ENCODE measurements at regions not wholly inside any gene's neighbourhood (a gene's known extent, or its start where the extent isn't known, plus 50 kb on each side); places are given as distances from the start of the nearest gene placed in this dataset.

DNA sequence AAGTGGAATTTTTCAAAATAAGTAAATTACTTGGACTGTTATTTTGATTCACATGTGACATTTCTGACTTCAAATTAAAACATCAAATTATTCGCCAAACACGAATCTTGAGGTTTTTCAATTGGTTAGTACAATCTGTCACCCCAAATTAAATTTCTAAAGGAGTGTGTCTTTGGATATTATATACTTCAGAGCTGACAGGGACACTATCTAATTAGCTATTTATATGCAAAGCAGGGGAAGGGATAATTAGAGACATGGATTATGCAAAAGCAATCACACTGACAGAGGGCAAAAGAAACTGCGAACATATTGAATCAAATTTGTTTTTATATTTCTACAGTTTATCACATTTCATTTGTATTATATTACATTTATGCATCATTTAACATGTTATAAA lies 433.0 kb downstream of the KIF2B start:
- TF ChIP-seq, protein P1, sequence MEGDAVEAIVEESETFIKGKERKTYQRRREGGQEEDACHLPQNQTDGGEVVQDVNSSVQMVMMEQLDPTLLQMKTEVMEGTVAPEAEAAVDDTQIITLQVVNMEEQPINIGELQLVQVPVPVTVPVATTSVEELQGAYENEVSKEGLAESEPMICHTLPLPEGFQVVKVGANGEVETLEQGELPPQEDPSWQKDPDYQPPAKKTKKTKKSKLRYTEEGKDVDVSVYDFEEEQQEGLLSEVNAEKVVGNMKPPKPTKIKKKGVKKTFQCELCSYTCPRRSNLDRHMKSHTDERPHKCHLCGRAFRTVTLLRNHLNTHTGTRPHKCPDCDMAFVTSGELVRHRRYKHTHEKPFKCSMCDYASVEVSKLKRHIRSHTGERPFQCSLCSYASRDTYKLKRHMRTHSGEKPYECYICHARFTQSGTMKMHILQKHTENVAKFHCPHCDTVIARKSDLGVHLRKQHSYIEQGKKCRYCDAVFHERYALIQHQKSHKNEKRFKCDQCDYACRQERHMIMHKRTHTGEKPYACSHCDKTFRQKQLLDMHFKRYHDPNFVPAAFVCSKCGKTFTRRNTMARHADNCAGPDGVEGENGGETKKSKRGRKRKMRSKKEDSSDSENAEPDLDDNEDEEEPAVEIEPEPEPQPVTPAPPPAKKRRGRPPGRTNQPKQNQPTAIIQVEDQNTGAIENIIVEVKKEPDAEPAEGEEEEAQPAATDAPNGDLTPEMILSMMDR (conservative IDR thresholded peaks at IDR 0.05 in 1 of 2, IDR thresholded peaks at IDR 0.05 in 1 of 2; ENCODE audit: low read depth in 1 of 2, low read length in 2 of 2), result no peak
- no peak for TF ChIP-seq EZH2 (IDR thresholded peaks at IDR 0.05; ENCODE audit: low read length, missing control alignments)
- Histone ChIP-seq H3K4me1 (ENCODE audit: control insufficient read depth, extremely low read depth, insufficient read depth, low read length) (no peaks in the 10 kb centered on the region), H3K27me3 (ENCODE audit: control insufficient read depth, insufficient read depth, low read length) (no peaks in the 10 kb centered on the region)

GRCh38 chr17:54256401-54256929 lies 433.7 kb downstream of the KIF2B start:
- H3K4me1 ChIP-seq (ENCODE audit: control insufficient read depth, extremely low read depth, insufficient read depth, low read length), result no peaks in the 10 kb centered on the region
- no peak for DNase-seq (ENCODE audit: low read depth in 2 of 2)
- H3K9me3 ChIP-seq (ENCODE audit: control insufficient read depth, insufficient read depth, low read depth, low read length), result no peaks in the 10 kb centered on the region
- H4K20me1 ChIP-seq (ENCODE audit: control insufficient read depth, extremely low read depth, insufficient read depth, low read length), result no peaks in the 10 kb centered on the region
- H3K9ac ChIP-seq (ENCODE audit: insufficient read depth, low read length), result no peak overlapping the region
- no peaks in the 10 kb centered on the region for H3K27me3 ChIP-seq (ENCODE audit: control insufficient read depth, insufficient read depth, low read length)
- H3K4me3 ChIP-seq (replicated peaks in 1 of 4; ENCODE audit: control extremely low read depth in 1 of 4, insufficient read depth in 1 of 4, low read depth in 3 of 4, low read length in 4 of 4), result no peak overlapping the region
- no peak overlapping the region for H2AFZ ChIP-seq (ENCODE audit: low read length)
- no peaks in the 10 kb centered on the region for H3K79me2 ChIP-seq (ENCODE audit: control insufficient read depth, insufficient read depth, low read length)
- TF ChIP-seq, protein P1 (conservative IDR thresholded peaks at IDR 0.05 in 1 of 2, IDR thresholded peaks at IDR 0.05 in 1 of 2; ENCODE audit: low read depth in 1 of 2, low read length in 2 of 2), result no peak
- no peak overlapping the region for H3K4me2 ChIP-seq (ENCODE audit: extremely low read depth, insufficient read depth, low read length)
- no peaks in the 10 kb centered on the region for H3K36me3 ChIP-seq (ENCODE audit: control insufficient read depth, insufficient read depth, low read length)
- no peak overlapping the region for H3K27ac ChIP-seq (ENCODE audit: insufficient read depth, low read length)

More for the DNA sequence above, 433.0 kb downstream of the KIF2B start:
- Histone ChIP-seq H2AFZ (ENCODE audit: low read length) (no peak overlapping the region), H3K4me3 (replicated peaks in 1 of 4; ENCODE audit: control extremely low read depth in 1 of 4, insufficient read depth in 1 of 4, low read depth in 3 of 4, low read length in 4 of 4) (no peak overlapping the region), H4K20me1 (ENCODE audit: control insufficient read depth, extremely low read depth, insufficient read depth, low read length) (no peaks in the 10 kb centered on the region), H3K4me2 (ENCODE audit: extremely low read depth, insufficient read depth, low read length) (no peak overlapping the region), H3K9me3 (ENCODE audit: control insufficient read depth, insufficient read depth, low read depth, low read length) (no peaks in the 10 kb centered on the region), H3K27ac (ENCODE audit: insufficient read depth, low read length) (no peak overlapping the region), H3K9ac (ENCODE audit: insufficient read depth, low read length) (no peak overlapping the region), H3K36me3 (ENCODE audit: control insufficient read depth, insufficient read depth, low read length) (no peaks in the 10 kb centered on the region), H3K79me2 (ENCODE audit: control insufficient read depth, insufficient read depth, low read length) (no peaks in the 10 kb centered on the region)
- no peak for DNase-seq (ENCODE audit: low read depth in 2 of 2)

- no peaks in the 10 kb centered on the region for H3K36me3 ChIP-seq (ENCODE audit: control insufficient read depth, insufficient read depth, low read length)
- TF ChIP-seq, protein P1 (conservative IDR thresholded peaks at IDR 0.05 in 1 of 2, IDR thresholded peaks at IDR 0.05 in 1 of 2; ENCODE audit: low read depth in 1 of 2, low read length in 2 of 2), result no peak
- no peak for TF ChIP-seq EZH2 (IDR thresholded peaks at IDR 0.05; ENCODE audit: low read length, missing control alignments)
- no peak overlapping the region for H3K4me3 ChIP-seq (replicated peaks in 1 of 4; ENCODE audit: control extremely low read depth in 1 of 4, insufficient read depth in 1 of 4, low read depth in 3 of 4, low read length in 4 of 4)
- no peak overlapping the region for H3K4me2 ChIP-seq (ENCODE audit: extremely low read depth, insufficient read depth, low read length)
- no peaks in the 10 kb centered on the region for H3K79me2 ChIP-seq (ENCODE audit: control insufficient read depth, insufficient read depth, low read length)
- H3K4me1 ChIP-seq (ENCODE audit: control insufficient read depth, extremely low read depth, insufficient read depth, low read length), result no peaks in the 10 kb centered on the region
- no peaks in the 10 kb centered on the region for H4K20me1 ChIP-seq (ENCODE audit: control insufficient read depth, extremely low read depth, insufficient read depth, low read length)
- H2AFZ ChIP-seq (ENCODE audit: low read length), result no peak overlapping the region
- no peak for DNase-seq (ENCODE audit: low read depth in 2 of 2)
- H3K9me3 ChIP-seq (ENCODE audit: control insufficient read depth, insufficient read depth, low read depth, low read length), result no peaks in the 10 kb centered on the region
- no peaks in the 10 kb centered on the region for H3K27me3 ChIP-seq (ENCODE audit: control insufficient read depth, insufficient read depth, low read length)
- H3K27ac ChIP-seq (ENCODE audit: insufficient read depth, low read length), result no peak overlapping the region
- H3K9ac ChIP-seq (ENCODE audit: insufficient read depth, low read length), result no peak overlapping the region
Observed at GRCh38 chr17:54257440-54257839, 434.7 kb downstream of the KIF2B start.
